ENCODE measurements at regions not wholly inside any gene's neighbourhood (a gene's known extent, or its start where the extent isn't known, plus 50 kb on each side); places are given as distances from the start of the nearest gene placed in this dataset.

DNA sequence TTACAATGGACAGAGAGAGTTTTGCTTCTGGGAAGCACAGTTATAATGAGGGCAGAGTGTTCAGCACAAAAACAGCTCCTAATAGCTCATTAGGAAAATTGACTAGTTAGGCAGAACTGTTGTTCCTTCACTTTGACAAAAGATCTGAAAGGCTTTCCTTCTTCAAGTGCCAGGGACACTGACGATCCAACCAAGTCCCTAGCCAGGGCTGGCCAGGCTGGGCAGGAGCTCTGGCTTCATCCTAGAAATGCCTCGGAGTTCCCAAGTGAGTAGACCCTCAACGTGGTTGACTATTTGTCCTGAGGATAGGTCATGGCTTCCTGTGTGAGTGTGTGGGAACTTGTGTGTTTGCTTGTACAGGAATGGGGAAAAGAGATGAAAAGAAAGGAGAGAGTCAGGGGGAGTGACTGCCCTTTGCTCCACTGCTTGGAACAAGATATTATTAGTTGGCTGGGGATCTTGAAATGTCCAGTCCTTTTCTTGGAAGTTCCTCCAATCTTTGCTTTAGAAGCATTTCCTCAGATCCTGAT, 617.9 kb downstream of the NTRK3 start:
- Histone ChIP-seq H3K4me3 (ENCODE audit: control insufficient read depth in 1 of 7, extremely low read depth in 1 of 7, insufficient read depth in 4 of 7, low read depth in 2 of 7, low read length in 6 of 7) (no peak overlapping the region), H3K36me3 (ENCODE audit: control insufficient read depth in 4 of 4, insufficient read depth in 4 of 4, low read length in 3 of 4) (no peaks in the 10 kb centered on the region), H3K27me3 (replicated peaks in 2 of 5; ENCODE audit: control insufficient read depth in 4 of 5, insufficient read depth in 5 of 5, low read length in 4 of 5) (peaks cover 0 to 3% (median 0%) of the 10 kb centered on the region in 5 experiments), H3K27ac (ENCODE audit: insufficient read depth in 1 of 2, low read depth in 1 of 2, low read length in 2 of 2, poor library complexity in 1 of 2, severe bottlenecking in 2 of 2) (no peak overlapping the region), H3K9me3 (ENCODE audit: control extremely low read depth in 1 of 5, control insufficient read depth in 4 of 5, insufficient read depth in 2 of 5, low read depth in 1 of 5, low read length in 4 of 5) (no peaks in the 10 kb centered on the region), H3K4me1 (ENCODE audit: control extremely low read depth in 1 of 4, control insufficient read depth in 4 of 4, insufficient read depth in 4 of 4, low read length in 3 of 4) (no peaks in the 10 kb centered on the region)
- CTCF ChIA-PET = no interaction called here
- DNase-seq = no peak
- WGBS (ENCODE audit: insufficient coverage) = 82% methylated on average over 3 of the region's 3 CpGs
- POLR2A ChIA-PET = no interaction called here

DNA sequence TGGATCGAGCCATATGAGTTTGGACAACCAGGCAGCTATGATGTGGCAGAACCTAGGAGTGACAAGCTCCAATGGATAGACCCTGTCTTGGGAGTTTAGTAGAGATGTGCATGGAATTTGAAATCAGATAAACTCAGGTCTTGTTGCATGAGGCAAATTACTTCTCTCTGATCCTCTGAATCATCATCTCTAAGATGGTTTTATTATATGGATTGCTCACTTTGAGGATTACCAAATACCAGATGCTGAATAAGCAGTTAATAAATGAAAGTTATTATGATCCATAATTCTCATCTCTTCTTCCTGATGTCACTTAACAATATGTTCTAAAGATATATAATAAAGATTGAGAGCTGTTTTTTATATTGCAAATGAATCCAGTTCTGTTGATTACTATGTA, 622.2 kb downstream of the NTRK3 start:
- no peaks in the 10 kb centered on the region for H3K36me3 ChIP-seq (ENCODE audit: control insufficient read depth in 4 of 4, insufficient read depth in 4 of 4, low read length in 3 of 4)
- POLR2A ChIA-PET = no interaction called here
- CTCF ChIA-PET = no interaction called here
- H3K27ac ChIP-seq (ENCODE audit: insufficient read depth in 1 of 2, low read depth in 1 of 2, low read length in 2 of 2, poor library complexity in 1 of 2, severe bottlenecking in 2 of 2) = no peak overlapping the region
- no peaks in the 10 kb centered on the region for H3K27me3 ChIP-seq (replicated peaks in 2 of 5; ENCODE audit: control insufficient read depth in 4 of 5, insufficient read depth in 5 of 5, low read length in 4 of 5)
- no peak for DNase-seq
- no peak overlapping the region for H3K4me3 ChIP-seq (ENCODE audit: control insufficient read depth in 1 of 7, extremely low read depth in 1 of 7, insufficient read depth in 4 of 7, low read depth in 2 of 7, low read length in 6 of 7)
- H3K9me3 ChIP-seq (ENCODE audit: control extremely low read depth in 1 of 5, control insufficient read depth in 4 of 5, insufficient read depth in 2 of 5, low read depth in 1 of 5, low read length in 4 of 5) = no peaks in the 10 kb centered on the region
- WGBS (ENCODE audit: insufficient coverage) = 80% methylated on average over 1 of the region's 1 CpG
- H3K4me1 ChIP-seq (ENCODE audit: control extremely low read depth in 1 of 4, control insufficient read depth in 4 of 4, insufficient read depth in 4 of 4, low read length in 3 of 4) = no peaks in the 10 kb centered on the region

DNA sequence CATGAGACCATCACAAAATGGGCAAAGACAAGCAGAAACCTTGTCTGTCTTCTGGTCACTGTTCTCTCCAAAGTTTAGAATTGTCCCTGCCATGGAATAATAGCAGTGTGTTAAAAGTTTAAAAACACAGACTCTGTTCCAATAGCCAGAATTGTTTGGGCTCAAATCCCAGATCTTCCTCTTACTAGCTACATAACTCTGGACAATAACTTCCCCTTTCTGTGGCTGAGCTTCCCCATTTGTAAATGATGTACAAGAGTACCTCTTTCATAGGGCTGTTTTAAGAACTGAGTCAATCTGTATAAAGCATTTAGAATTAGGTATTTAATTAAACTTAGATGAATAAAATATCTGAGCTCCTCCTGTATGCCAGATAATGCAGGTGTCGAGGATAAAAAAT, 623.0 kb downstream of the NTRK3 start:
- POLR2A ChIA-PET = no interaction called here

DNA sequence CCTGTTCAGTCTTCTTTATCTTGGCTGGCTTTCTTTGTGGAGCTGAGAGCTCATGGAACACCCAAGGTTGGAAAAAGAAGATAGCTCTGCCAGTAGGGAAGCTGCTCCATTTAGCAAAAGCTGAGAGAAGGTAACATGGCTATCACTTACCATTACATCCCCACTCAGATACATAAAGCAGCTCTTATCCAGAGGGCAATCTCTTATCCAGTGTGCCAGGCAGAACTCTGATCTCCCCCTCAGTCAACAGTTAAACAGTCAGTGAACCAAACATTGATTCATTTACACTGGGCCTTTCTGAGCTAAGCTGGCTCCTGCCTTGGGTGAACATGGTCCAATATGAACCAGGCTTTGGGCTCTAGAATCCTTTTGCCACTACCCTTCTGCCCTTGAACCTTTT, 624.2 kb downstream of the NTRK3 start:
- Histone ChIP-seq H3K27ac (ENCODE audit: insufficient read depth in 1 of 2, low read depth in 1 of 2, low read length in 2 of 2, poor library complexity in 1 of 2, severe bottlenecking in 2 of 2) (no peak overlapping the region), H3K4me3 (ENCODE audit: control insufficient read depth in 1 of 7, extremely low read depth in 1 of 7, insufficient read depth in 4 of 7, low read depth in 2 of 7, low read length in 6 of 7) (no peak overlapping the region), H3K9me3 (ENCODE audit: control extremely low read depth in 1 of 5, control insufficient read depth in 4 of 5, insufficient read depth in 2 of 5, low read depth in 1 of 5, low read length in 4 of 5) (no peaks in the 10 kb centered on the region), H3K36me3 (ENCODE audit: control insufficient read depth in 4 of 4, insufficient read depth in 4 of 4, low read length in 3 of 4) (no peaks in the 10 kb centered on the region), H3K4me1 (ENCODE audit: control extremely low read depth in 1 of 4, control insufficient read depth in 4 of 4, insufficient read depth in 4 of 4, low read length in 3 of 4) (no peaks in the 10 kb centered on the region), H3K27me3 (replicated peaks in 2 of 5; ENCODE audit: control insufficient read depth in 4 of 5, insufficient read depth in 5 of 5, low read length in 4 of 5) (no peaks in the 10 kb centered on the region)
- no peak for DNase-seq
- ChIA-PET CTCF (no interaction called here), POLR2A (no interaction called here)

More for the DNA sequence above, 623.0 kb downstream of the NTRK3 start:
- DNase-seq = peak in 2 of 3 donors; percentile 45 to 46
- H3K4me1 ChIP-seq (ENCODE audit: control extremely low read depth in 1 of 4, control insufficient read depth in 4 of 4, insufficient read depth in 4 of 4, low read length in 3 of 4) = no peaks in the 10 kb centered on the region
- H3K4me3 ChIP-seq (ENCODE audit: control insufficient read depth in 1 of 7, extremely low read depth in 1 of 7, insufficient read depth in 4 of 7, low read depth in 2 of 7, low read length in 6 of 7) = no peak overlapping the region
- H3K27ac ChIP-seq (ENCODE audit: insufficient read depth in 1 of 2, low read depth in 1 of 2, low read length in 2 of 2, poor library complexity in 1 of 2, severe bottlenecking in 2 of 2) = no peak overlapping the region
- WGBS (ENCODE audit: insufficient coverage) = no CpG with 5 or more reads among the region's 1 CpG
- no peaks in the 10 kb centered on the region for H3K36me3 ChIP-seq (ENCODE audit: control insufficient read depth in 4 of 4, insufficient read depth in 4 of 4, low read length in 3 of 4)
- H3K27me3 ChIP-seq (replicated peaks in 2 of 5; ENCODE audit: control insufficient read depth in 4 of 5, insufficient read depth in 5 of 5, low read length in 4 of 5) = no peaks in the 10 kb centered on the region
- CTCF ChIA-PET = no interaction called here
- no peaks in the 10 kb centered on the region for H3K9me3 ChIP-seq (ENCODE audit: control extremely low read depth in 1 of 5, control insufficient read depth in 4 of 5, insufficient read depth in 2 of 5, low read depth in 1 of 5, low read length in 4 of 5)

DNA sequence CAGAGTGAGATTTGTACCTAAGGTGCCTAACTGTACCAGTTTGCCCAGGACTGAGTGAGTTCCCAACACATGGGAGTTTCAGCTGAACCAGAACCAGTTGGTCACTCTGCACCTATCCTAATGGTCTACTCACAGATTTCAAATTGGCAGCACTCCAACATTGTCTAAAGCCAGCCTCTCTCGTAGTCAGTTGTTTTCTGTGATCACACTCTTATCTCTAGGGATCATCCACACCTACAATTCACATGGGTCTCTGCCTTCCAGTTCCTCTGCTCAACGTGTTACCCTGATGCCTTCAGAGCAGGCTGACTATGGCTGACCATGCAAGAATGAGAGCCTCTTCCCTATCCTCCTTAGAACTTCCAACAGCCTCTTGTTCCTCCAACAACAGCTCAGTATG, 624.8 kb downstream of the NTRK3 start:
- Histone ChIP-seq H3K4me1 (ENCODE audit: control extremely low read depth in 1 of 4, control insufficient read depth in 4 of 4, insufficient read depth in 4 of 4, low read length in 3 of 4) (no peaks in the 10 kb centered on the region), H3K27ac (ENCODE audit: insufficient read depth in 1 of 2, low read depth in 1 of 2, low read length in 2 of 2, poor library complexity in 1 of 2, severe bottlenecking in 2 of 2) (no peak overlapping the region), H3K27me3 (replicated peaks in 2 of 5; ENCODE audit: control insufficient read depth in 4 of 5, insufficient read depth in 5 of 5, low read length in 4 of 5) (no peaks in the 10 kb centered on the region), H3K36me3 (ENCODE audit: control insufficient read depth in 4 of 4, insufficient read depth in 4 of 4, low read length in 3 of 4) (no peaks in the 10 kb centered on the region), H3K4me3 (ENCODE audit: control insufficient read depth in 1 of 7, extremely low read depth in 1 of 7, insufficient read depth in 4 of 7, low read depth in 2 of 7, low read length in 6 of 7) (no peak overlapping the region), H3K9me3 (ENCODE audit: control extremely low read depth in 1 of 5, control insufficient read depth in 4 of 5, insufficient read depth in 2 of 5, low read depth in 1 of 5, low read length in 4 of 5) (no peaks in the 10 kb centered on the region)
- ChIA-PET POLR2A (no interaction called here), CTCF (no interaction called here)
- WGBS (ENCODE audit: insufficient coverage) = 90% methylated on average over 2 of the region's 2 CpGs
- DNase-seq = no peak

- ChIA-PET POLR2A (no interaction called here), CTCF (no interaction called here)
- Histone ChIP-seq H3K9me3 (ENCODE audit: control extremely low read depth in 1 of 5, control insufficient read depth in 4 of 5, insufficient read depth in 2 of 5, low read depth in 1 of 5, low read length in 4 of 5) (no peaks in the 10 kb centered on the region), H3K27ac (ENCODE audit: insufficient read depth in 1 of 2, low read depth in 1 of 2, low read length in 2 of 2, poor library complexity in 1 of 2, severe bottlenecking in 2 of 2) (no peak overlapping the region), H3K4me1 (ENCODE audit: control extremely low read depth in 1 of 4, control insufficient read depth in 4 of 4, insufficient read depth in 4 of 4, low read length in 3 of 4) (no peaks in the 10 kb centered on the region), H3K36me3 (ENCODE audit: control insufficient read depth in 4 of 4, insufficient read depth in 4 of 4, low read length in 3 of 4) (no peaks in the 10 kb centered on the region), H3K27me3 (replicated peaks in 2 of 5; ENCODE audit: control insufficient read depth in 4 of 5, insufficient read depth in 5 of 5, low read length in 4 of 5) (no peaks in the 10 kb centered on the region), H3K4me3 (ENCODE audit: control insufficient read depth in 1 of 7, extremely low read depth in 1 of 7, insufficient read depth in 4 of 7, low read depth in 2 of 7, low read length in 6 of 7) (no peak overlapping the region)
- WGBS (ENCODE audit: insufficient coverage) = 77% methylated on average over 1 of the region's 1 CpG
- DNase-seq = no peak
These were observed 625.4 kb downstream of the NTRK3 start for GRCh38 chr15:87631093-87631492.

DNA sequence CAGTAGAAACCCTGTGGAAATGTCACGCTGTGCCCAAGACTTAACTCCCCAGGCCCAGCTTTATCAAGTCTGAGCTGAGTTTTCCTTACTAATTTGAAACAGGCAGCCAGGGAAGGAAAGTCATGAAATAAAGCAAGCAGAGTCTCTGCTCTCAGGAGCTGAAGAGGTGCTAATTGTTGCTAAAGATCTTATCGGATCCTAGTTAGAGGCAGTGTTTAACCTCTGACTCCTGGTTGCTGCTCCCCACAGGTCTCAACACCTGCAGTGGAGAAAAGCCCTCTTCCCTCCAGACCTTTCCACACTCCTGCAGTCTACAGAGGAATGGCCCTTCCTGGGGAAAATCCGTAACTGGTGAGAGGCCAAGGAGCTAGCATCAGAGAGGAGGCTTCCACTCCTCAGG, 628.2 kb downstream of the NTRK3 start:
- ChIA-PET POLR2A (no interaction called here), CTCF (no interaction called here)
- Histone ChIP-seq H3K4me1 (ENCODE audit: control extremely low read depth in 1 of 4, control insufficient read depth in 4 of 4, insufficient read depth in 4 of 4, low read length in 3 of 4) (no peaks in the 10 kb centered on the region), H3K4me3 (ENCODE audit: control insufficient read depth in 1 of 7, extremely low read depth in 1 of 7, insufficient read depth in 4 of 7, low read depth in 2 of 7, low read length in 6 of 7) (no peak overlapping the region), H3K27ac (ENCODE audit: insufficient read depth in 1 of 2, low read depth in 1 of 2, low read length in 2 of 2, poor library complexity in 1 of 2, severe bottlenecking in 2 of 2) (no peak overlapping the region), H3K36me3 (ENCODE audit: control insufficient read depth in 4 of 4, insufficient read depth in 4 of 4, low read length in 3 of 4) (no peaks in the 10 kb centered on the region), H3K27me3 (replicated peaks in 2 of 5; ENCODE audit: control insufficient read depth in 4 of 5, insufficient read depth in 5 of 5, low read length in 4 of 5) (no peaks in the 10 kb centered on the region), H3K9me3 (ENCODE audit: control extremely low read depth in 1 of 5, control insufficient read depth in 4 of 5, insufficient read depth in 2 of 5, low read depth in 1 of 5, low read length in 4 of 5) (no peaks in the 10 kb centered on the region)
- no peak for DNase-seq
- WGBS (ENCODE audit: insufficient coverage) = 79% methylated on average over 3 of the region's 3 CpGs

All from common myeloid progenitor, CD34-positive (primary cell).